ENCODE measurements at regions not wholly inside any gene's neighbourhood (a gene's known extent, or its start where the extent isn't known, plus 50 kb on each side); places are given as distances from the start of the nearest gene placed in this dataset.
A peak's percentile ranks its signal among the peaks of the same experiment; 100 is the strongest.

GRCh38 chr1:54459726-54460191, 53.6 kb upstream of the SSBP3 start:
- ATAC-seq = no peak
- intact Hi-C loops (cut with DNase I) = no loop called here
- TF ChIP-seq CTCF (IDR thresholded peaks at IDR 0.05) = no peak

GRCh38 chr1:54459140-54459539, 52.9 kb upstream of the SSBP3 start:
- intact Hi-C loops (cut with DNase I) = no loop called here
- peaks cover 3% of the 10 kb centered on the region for H3K4me1 ChIP-seq
- no peaks in the 10 kb centered on the region for H3K27me3 ChIP-seq
- H3K27ac ChIP-seq = no peak overlapping the region
- no peaks in the 10 kb centered on the region for H3K9me3 ChIP-seq
- no peak overlapping the region for H3K4me3 ChIP-seq
- DNase-seq (no peak), ATAC-seq (no peak)
- TF ChIP-seq CTCF (IDR thresholded peaks at IDR 0.05) = no peak
- H3K36me3 ChIP-seq = no peaks in the 10 kb centered on the region

More at GRCh38 chr1:54459726-54460191, 53.6 kb upstream of the SSBP3 start:
- H3K27me3 ChIP-seq = no peaks in the 10 kb centered on the region
- DNase-seq = peak; percentile 44
- no peak overlapping the region for H3K4me3 ChIP-seq
- H3K9me3 ChIP-seq = no peaks in the 10 kb centered on the region
- peaks cover 9% of the 10 kb centered on the region for H3K4me1 ChIP-seq
- no peak overlapping the region for H3K27ac ChIP-seq
- no peaks in the 10 kb centered on the region for H3K36me3 ChIP-seq

- ATAC-seq = no peak
- no peak for TF ChIP-seq CTCF (IDR thresholded peaks at IDR 0.05)
- peak; percentile 30 for DNase-seq
These were observed 50.8 kb upstream of the SSBP3 start for GRCh38 chr1:54456921-54457529.

GRCh38 chr1:54456361-54456760, 50.2 kb upstream of the SSBP3 start:
- H3K27ac ChIP-seq = no peak overlapping the region
- H3K4me1 ChIP-seq = no peaks in the 10 kb centered on the region
- intact Hi-C loops (cut with DNase I) = no loop called here
- ATAC-seq (no peak), DNase-seq (peak; percentile 21)
- TF ChIP-seq CTCF (IDR thresholded peaks at IDR 0.05) = no peak
- H3K4me3 ChIP-seq = no peak overlapping the region
- no peaks in the 10 kb centered on the region for H3K36me3 ChIP-seq
- no peaks in the 10 kb centered on the region for H3K27me3 ChIP-seq
- H3K9me3 ChIP-seq = no peaks in the 10 kb centered on the region

More at GRCh38 chr1:54456921-54457529, 50.8 kb upstream of the SSBP3 start:
- no peaks in the 10 kb centered on the region for H3K27me3 ChIP-seq
- H3K9me3 ChIP-seq = no peaks in the 10 kb centered on the region
- H3K36me3 ChIP-seq = no peaks in the 10 kb centered on the region
- no peak overlapping the region for H3K4me3 ChIP-seq
- no peak overlapping the region for H3K27ac ChIP-seq
- no peaks in the 10 kb centered on the region for H3K4me1 ChIP-seq
- intact Hi-C loops (cut with DNase I) = no loop called here

Measured in upper lobe of right lung (tissue), 1 donor.